ENCODE measurements at regions not wholly inside any gene's neighbourhood (a gene's known extent, or its start where the extent isn't known, plus 50 kb on each side); places are given as distances from the start of the nearest gene placed in this dataset.

DNA sequence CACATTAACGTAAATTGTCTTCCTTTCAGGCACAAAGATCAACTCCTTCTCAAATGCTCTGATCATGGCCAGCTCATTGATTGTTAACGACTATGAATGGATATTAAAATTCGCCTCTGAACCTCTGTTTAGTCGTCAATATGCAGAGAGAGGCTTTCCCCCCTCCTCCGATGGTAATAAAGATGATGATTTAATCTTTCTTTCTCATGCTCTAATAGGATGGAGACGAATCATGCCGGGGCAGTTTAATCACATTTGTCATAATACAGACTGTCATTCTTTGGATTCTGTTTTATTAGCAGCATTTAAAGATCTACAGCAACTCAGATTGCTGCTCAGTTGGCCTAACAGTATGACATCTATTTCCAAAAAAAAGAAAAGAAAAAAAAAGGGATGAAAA lies 132.9 kb downstream of the SREK1 start:
- Histone ChIP-seq H3K9me3 (ENCODE audit: control insufficient read depth, insufficient read depth, low read depth, low read length) (no peaks in the 10 kb centered on the region), H3K4me1 (ENCODE audit: control insufficient read depth, insufficient read depth, low read length) (no peaks in the 10 kb centered on the region), H3K27ac (ENCODE audit: extremely low read depth, low read depth, low read length) (no peak overlapping the region), H3K36me3 (ENCODE audit: control insufficient read depth in 2 of 2, insufficient read depth in 1 of 2, low read length in 2 of 2) (no peaks in the 10 kb centered on the region), H3K4me3 (ENCODE audit: low read depth, low read length) (no peak overlapping the region)
- TF ChIP-seq ZNF610 (tag by site-specific recombination; IDR thresholded peaks at IDR 0.05; ENCODE audit: borderline replicate concordance): no peak
- no peak for TF ChIP-seq MZF1 (tag by site-specific recombination; IDR thresholded peaks at IDR 0.05; ENCODE audit: borderline replicate concordance)
- TF ChIP-seq, protein P1, sequence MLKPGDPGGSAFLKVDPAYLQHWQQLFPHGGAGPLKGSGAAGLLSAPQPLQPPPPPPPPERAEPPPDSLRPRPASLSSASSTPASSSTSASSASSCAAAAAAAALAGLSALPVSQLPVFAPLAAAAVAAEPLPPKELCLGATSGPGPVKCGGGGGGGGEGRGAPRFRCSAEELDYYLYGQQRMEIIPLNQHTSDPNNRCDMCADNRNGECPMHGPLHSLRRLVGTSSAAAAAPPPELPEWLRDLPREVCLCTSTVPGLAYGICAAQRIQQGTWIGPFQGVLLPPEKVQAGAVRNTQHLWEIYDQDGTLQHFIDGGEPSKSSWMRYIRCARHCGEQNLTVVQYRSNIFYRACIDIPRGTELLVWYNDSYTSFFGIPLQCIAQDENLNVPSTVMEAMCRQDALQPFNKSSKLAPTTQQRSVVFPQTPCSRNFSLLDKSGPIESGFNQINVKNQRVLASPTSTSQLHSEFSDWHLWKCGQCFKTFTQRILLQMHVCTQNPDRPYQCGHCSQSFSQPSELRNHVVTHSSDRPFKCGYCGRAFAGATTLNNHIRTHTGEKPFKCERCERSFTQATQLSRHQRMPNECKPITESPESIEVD (tag by site-specific recombination; IDR thresholded peaks at IDR 0.05): no peak
- no peak for TF ChIP-seq ZNF530 (tag by site-specific recombination; IDR thresholded peaks at IDR 0.05; ENCODE audit: low read depth)
- no peak for TF ChIP-seq ZNF16 (tag by site-specific recombination; IDR thresholded peaks at IDR 0.05; ENCODE audit: low read depth)
- TF ChIP-seq SP3 (tag by site-specific recombination; IDR thresholded peaks at IDR 0.05): no peak
- TF ChIP-seq, protein P2, sequence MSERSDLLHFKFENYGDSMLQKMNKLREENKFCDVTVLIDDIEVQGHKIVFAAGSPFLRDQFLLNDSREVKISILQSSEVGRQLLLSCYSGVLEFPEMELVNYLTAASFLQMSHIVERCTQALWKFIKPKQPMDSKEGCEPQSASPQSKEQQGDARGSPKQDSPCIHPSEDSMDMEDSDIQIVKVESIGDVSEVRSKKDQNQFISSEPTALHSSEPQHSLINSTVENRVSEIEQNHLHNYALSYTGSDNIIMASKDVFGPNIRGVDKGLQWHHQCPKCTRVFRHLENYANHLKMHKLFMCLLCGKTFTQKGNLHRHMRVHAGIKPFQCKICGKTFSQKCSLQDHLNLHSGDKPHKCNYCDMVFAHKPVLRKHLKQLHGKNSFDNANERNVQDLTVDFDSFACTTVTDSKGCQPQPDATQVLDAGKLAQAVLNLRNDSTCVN (tag by site-specific recombination; optimal IDR thresholded peaks at IDR 0.05): no peak
- ChIA-PET CTCF (no interaction called here), POLR2A (no interaction called here)

DNA sequence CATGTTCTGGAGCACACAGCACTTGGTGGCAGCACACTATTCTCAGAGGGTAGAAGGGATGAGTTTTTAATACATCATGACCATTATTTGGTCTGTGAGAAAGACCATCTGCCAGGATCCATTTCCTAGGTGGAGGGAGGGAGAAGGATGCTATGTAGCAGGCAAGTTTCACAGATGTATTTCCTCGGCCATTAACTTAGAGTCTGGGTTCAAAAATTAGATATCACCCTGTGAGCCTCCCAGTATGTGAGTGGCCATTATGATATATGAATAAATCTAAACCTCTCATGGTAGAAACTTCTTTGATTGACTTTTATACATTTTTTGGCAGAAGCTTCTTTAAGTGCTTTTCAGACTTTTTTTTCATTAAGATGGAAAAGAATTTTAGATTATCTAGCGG lies 133.9 kb downstream of the SREK1 start:
- Histone ChIP-seq H3K9me3 (ENCODE audit: control insufficient read depth, insufficient read depth, low read depth, low read length) (no peaks in the 10 kb centered on the region), H3K36me3 (ENCODE audit: control insufficient read depth in 2 of 2, insufficient read depth in 1 of 2, low read length in 2 of 2) (no peaks in the 10 kb centered on the region), H3K4me1 (ENCODE audit: control insufficient read depth, insufficient read depth, low read length) (no peaks in the 10 kb centered on the region), H3K27ac (ENCODE audit: extremely low read depth, low read depth, low read length) (no peak overlapping the region), H3K4me3 (ENCODE audit: low read depth, low read length) (no peak overlapping the region)
- no peak for TF ChIP-seq ZNF510 (tag by site-specific recombination; IDR thresholded peaks at IDR 0.05; ENCODE audit: insufficient replicate concordance)
- no peak for TF ChIP-seq KLF1 (tag by site-specific recombination; IDR thresholded peaks at IDR 0.05)
- TF ChIP-seq, protein P3, sequence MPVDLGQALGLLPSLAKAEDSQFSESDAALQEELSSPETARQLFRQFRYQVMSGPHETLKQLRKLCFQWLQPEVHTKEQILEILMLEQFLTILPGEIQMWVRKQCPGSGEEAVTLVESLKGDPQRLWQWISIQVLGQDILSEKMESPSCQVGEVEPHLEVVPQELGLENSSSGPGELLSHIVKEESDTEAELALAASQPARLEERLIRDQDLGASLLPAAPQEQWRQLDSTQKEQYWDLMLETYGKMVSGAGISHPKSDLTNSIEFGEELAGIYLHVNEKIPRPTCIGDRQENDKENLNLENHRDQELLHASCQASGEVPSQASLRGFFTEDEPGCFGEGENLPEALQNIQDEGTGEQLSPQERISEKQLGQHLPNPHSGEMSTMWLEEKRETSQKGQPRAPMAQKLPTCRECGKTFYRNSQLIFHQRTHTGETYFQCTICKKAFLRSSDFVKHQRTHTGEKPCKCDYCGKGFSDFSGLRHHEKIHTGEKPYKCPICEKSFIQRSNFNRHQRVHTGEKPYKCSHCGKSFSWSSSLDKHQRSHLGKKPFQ (tag by site-specific recombination; IDR thresholded peaks at IDR 0.05): no peak
- no peak for TF ChIP-seq KLF8 (tag by site-specific recombination; IDR thresholded peaks at IDR 0.05)
- TF ChIP-seq ZNF837 (tag by site-specific recombination; IDR thresholded peaks at IDR 0.05): no peak
- TF ChIP-seq ZXDB (tag by site-specific recombination; IDR thresholded peaks at IDR 0.05): no peak
- no peak for TF ChIP-seq ZNF202 (tag by site-specific recombination; IDR thresholded peaks at IDR 0.05; ENCODE audit: borderline replicate concordance)
- TF ChIP-seq SP7 (tag by site-specific recombination; IDR thresholded peaks at IDR 0.05): no peak
- no peak for TF ChIP-seq ZNF629 (tag by site-specific recombination; IDR thresholded peaks at IDR 0.05)
- no peak for TF ChIP-seq ZNF311 (tag by site-specific recombination; IDR thresholded peaks at IDR 0.05; ENCODE audit: borderline replicate concordance)
- no peak for TF ChIP-seq ZNF561 (tag by site-specific recombination; IDR thresholded peaks at IDR 0.05; ENCODE audit: borderline replicate concordance)
- TF ChIP-seq SP2 (tag by site-specific recombination; IDR thresholded peaks at IDR 0.05): no peak
- no peak for TF ChIP-seq ZNF114 (tag by site-specific recombination; IDR thresholded peaks at IDR 0.05)
- ChIA-PET CTCF (no interaction called here), POLR2A (no interaction called here)

DNA sequence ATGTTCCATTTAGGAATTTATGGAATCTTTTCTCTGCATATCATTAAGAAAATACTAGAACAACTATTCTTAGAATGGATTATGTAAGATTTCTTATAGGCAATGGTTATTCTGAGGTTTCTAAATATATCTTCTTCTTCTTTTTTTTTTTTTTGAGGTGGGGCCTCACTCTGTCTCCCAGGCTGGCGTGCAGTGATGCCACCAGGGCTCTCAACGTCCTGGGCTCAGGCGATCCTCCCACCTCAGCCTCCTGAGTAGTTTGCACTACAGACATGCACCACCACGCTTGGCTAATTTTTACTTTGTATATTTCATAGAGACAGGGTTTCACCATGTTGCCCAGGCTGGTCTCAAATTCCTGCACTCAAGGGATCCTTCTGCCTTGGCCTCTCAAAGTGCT lies 137.2 kb downstream of the SREK1 start:
- ChIA-PET POLR2A (no interaction called here), CTCF (no interaction called here)
- Histone ChIP-seq H3K4me3 (ENCODE audit: low read depth, low read length) (no peak overlapping the region), H3K27ac (ENCODE audit: extremely low read depth, low read depth, low read length) (no peak overlapping the region), H3K4me1 (ENCODE audit: control insufficient read depth, insufficient read depth, low read length) (no peaks in the 10 kb centered on the region), H3K9me3 (ENCODE audit: control insufficient read depth, insufficient read depth, low read depth, low read length) (no peaks in the 10 kb centered on the region), H3K36me3 (ENCODE audit: control insufficient read depth in 2 of 2, insufficient read depth in 1 of 2, low read length in 2 of 2) (no peaks in the 10 kb centered on the region)
- no peak for TF ChIP-seq ZNF19 (tag by site-specific recombination; IDR thresholded peaks at IDR 0.05; ENCODE audit: low read depth)
- TF ChIP-seq, protein P4, sequence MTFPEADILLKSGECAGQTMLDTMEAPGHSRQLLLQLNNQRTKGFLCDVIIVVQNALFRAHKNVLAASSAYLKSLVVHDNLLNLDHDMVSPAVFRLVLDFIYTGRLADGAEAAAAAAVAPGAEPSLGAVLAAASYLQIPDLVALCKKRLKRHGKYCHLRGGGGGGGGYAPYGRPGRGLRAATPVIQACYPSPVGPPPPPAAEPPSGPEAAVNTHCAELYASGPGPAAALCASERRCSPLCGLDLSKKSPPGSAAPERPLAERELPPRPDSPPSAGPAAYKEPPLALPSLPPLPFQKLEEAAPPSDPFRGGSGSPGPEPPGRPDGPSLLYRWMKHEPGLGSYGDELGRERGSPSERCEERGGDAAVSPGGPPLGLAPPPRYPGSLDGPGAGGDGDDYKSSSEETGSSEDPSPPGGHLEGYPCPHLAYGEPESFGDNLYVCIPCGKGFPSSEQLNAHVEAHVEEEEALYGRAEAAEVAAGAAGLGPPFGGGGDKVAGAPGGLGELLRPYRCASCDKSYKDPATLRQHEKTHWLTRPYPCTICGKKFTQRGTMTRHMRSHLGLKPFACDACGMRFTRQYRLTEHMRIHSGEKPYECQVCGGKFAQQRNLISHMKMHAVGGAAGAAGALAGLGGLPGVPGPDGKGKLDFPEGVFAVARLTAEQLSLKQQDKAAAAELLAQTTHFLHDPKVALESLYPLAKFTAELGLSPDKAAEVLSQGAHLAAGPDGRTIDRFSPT (tag by site-specific recombination; IDR thresholded peaks at IDR 0.05): no peak
- TF ChIP-seq, protein P5, sequence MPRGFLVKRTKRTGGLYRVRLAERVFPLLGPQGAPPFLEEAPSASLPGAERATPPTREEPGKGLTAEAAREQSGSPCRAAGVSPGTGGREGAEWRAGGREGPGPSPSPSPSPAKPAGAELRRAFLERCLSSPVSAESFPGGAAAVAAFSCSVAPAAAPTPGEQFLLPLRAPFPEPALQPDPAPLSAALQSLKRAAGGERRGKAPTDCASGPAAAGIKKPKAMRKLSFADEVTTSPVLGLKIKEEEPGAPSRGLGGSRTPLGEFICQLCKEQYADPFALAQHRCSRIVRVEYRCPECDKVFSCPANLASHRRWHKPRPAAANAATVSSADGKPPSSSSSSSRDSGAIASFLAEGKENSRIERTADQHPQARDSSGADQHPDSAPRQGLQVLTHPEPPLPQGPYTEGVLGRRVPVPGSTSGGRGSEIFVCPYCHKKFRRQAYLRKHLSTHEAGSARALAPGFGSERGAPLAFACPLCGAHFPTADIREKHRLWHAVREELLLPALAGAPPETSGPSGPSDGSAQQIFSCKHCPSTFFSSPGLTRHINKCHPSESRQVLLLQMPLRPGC (tag by site-specific recombination; IDR thresholded peaks at IDR 0.05): no peak
- TF ChIP-seq ZNF660 (tag by site-specific recombination; IDR thresholded peaks at IDR 0.05): no peak
- TF ChIP-seq, protein P6, sequence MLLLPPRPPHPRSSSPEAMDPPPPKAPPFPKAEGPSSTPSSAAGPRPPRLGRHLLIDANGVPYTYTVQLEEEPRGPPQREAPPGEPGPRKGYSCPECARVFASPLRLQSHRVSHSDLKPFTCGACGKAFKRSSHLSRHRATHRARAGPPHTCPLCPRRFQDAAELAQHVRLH (tag by site-specific recombination; IDR thresholded peaks at IDR 0.05): no peak
- no peak for TF ChIP-seq ZNF654 (tag by site-specific recombination; IDR thresholded peaks at IDR 0.05; ENCODE audit: low read depth)
